OCI-LY7 (cell line): ENCODE measurements at regions not wholly inside any gene's neighbourhood (a gene's known extent, or its start where the extent isn't known, plus 50 kb on each side); places are given as distances from the start of the nearest gene placed in this dataset.

ENCODE experiments used
- BruUV-seq: library from RNA; stranded (reverse); fragments of 400-500 nt; replicated peaks from 2 replicates; lab custom pipeline; 2021; lab: Mats Ljungman, UMichigan
- CTCF ChIA-PET: fragments of 300-600 bp; sonication (Branson Sonifier 250); formaldehyde crosslinking; loops from one replicate; lab custom pipeline; 2022; ENCODE audit warnings: antibody characterized with exemption; ENCODE audit not compliant: unreplicated experiment; lab: Charles Lee
- POLR2A ChIA-PET: fragments of 300-600 bp; sonication (Branson Sonifier 250); formaldehyde crosslinking; loops from one replicate; lab custom pipeline; 2022; ENCODE audit warnings: antibody characterized with exemption; lab: Charles Lee
- DNase-seq: peaks from one replicate; pipeline ENCODE4 v3.0.0-alpha.2; 2015; ENCODE audit warnings: low spot score
- H2AFZ ChIP-seq: fragments of 200-600 bp; sonication (generic), shearing (Covaris generic); 2 replicates; pipeline ENCODE4 v1.6.1; 2014; ENCODE audit warnings: mild to moderate bottlenecking, antibody characterized with exemption, low read length, moderate library complexity
- H3K27ac ChIP-seq: fragments of 200-600 bp; sonication (generic); 2 replicates; pipeline ENCODE4 v1.5.1; 2014; ENCODE audit warnings: mixed run types, low read depth, mild to moderate bottlenecking, moderate library complexity, low read length, inconsistent platforms; ENCODE audit not compliant: poor library complexity, severe bottlenecking
- H3K36me3 ChIP-seq: fragments of 200-600 bp; sonication (generic); 2 replicates; pipeline ENCODE4 v1.6.1; 2014; ENCODE audit warnings: mild to moderate bottlenecking, antibody characterized with exemption, low read length, moderate library complexity, mixed read lengths; ENCODE audit not compliant: insufficient read depth
- H3K4me1 ChIP-seq: fragments of 200-600 bp; sonication (generic); 2 replicates; pipeline ENCODE4 v1.5.1; 2014; ENCODE audit warnings: mild to moderate bottlenecking, low read length; ENCODE audit not compliant: insufficient read depth, poor library complexity, severe bottlenecking
- H3K4me2 ChIP-seq: fragments of 200-600 bp; sonication (generic); 2 replicates; pipeline ENCODE4 v1.6.1; 2014; ENCODE audit warnings: mild to moderate bottlenecking, low read length
- H3K4me3 ChIP-seq: fragments of 200-600 bp; sonication (generic); 2 replicates; pipeline ENCODE4 v1.5.1; 2014; ENCODE audit warnings: mild to moderate bottlenecking, low read depth, low read length; ENCODE audit not compliant: poor library complexity, severe bottlenecking
- H3K79me2 ChIP-seq: fragments of 200-600 bp; sonication (generic); 2 replicates; pipeline ENCODE4 v1.6.1; 2016; ENCODE audit warnings: low read depth, mild to moderate bottlenecking, low read length, moderate library complexity, mixed read lengths; ENCODE audit not compliant: insufficient read depth
- H3K9me2 ChIP-seq: fragments of 200-600 bp; sonication (generic); 2 replicates; pipeline ENCODE4 v1.6.1; 2016; ENCODE audit warnings: mild to moderate bottlenecking, low read length, mixed read lengths; ENCODE audit not compliant: insufficient read depth
- H3K9me3 ChIP-seq: fragments of 200-600 bp; sonication (generic); 2 replicates; pipeline ENCODE4 v1.6.1; 2014; ENCODE audit warnings: mild to moderate bottlenecking, mixed run types, low read length, mixed read lengths
- H4K20me1 ChIP-seq: fragments of 200-600 bp; sonication (generic); 2 replicates; pipeline ENCODE4 v1.6.1; 2014; ENCODE audit warnings: mild to moderate bottlenecking, antibody characterized with exemption, low read length, moderate library complexity, mixed read lengths; ENCODE audit not compliant: insufficient read depth
- EZH2phosphoT487 ChIP-seq: fragments of 200-600 bp; sonication (generic); IDR thresholded peaks from 2 replicates; pipeline ENCODE4 v1.6.1; 2018; ENCODE audit warnings: low read depth, borderline replicate concordance, mild to moderate bottlenecking, mixed run types, antibody characterized with exemption, low read length, moderate library complexity, mixed read lengths
- intact Hi-C: fragments of 100-400 bp; cut with micrococcal nuclease; formaldehyde crosslinking; loops from one replicate; pipeline ENCODE4 v1.10.0; 2022; ENCODE audit not compliant: unreplicated experiment
- TF ChIP-seq, protein P1 (sequence below): fragments of 200-600 bp; sonication (generic); conservative IDR thresholded peaks from 2 replicates; pipeline ENCODE4 v1.5.1; 2014; ENCODE audit warnings: mild to moderate bottlenecking, antibody characterized with exemption, low read length, moderate library complexity, mixed read lengths

DNA sequence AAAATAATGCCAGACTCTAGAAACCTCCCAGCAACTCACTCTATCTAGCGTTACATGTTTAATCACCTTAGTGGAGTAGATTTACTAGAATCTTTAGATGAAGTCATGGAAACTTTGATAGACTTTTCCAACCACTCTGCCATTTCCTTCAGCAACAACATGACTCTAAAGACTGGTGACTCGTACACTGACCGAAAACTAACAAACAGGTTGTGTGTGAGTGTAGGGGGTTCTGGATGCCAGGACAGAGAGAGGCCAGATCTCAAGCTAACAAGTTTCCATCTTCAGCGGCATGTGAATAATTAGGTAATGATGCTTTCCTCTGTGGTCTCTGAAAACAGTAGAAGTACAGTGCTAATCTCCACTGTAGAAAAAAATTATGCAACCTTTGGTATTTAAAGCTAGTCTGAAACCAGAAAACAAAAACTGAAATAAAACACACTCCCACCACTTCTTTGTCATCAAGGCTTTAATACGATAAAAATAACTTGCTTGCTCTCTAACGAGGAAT is 286.4 kb downstream of the PRDM5 start:
- ChIA-PET CTCF (no interaction called here), POLR2A (no interaction called here)
- intact Hi-C loops: no loop called here
- BruUV-seq: no TSS peak
- H3K9me3 ChIP-seq: no peaks in the 10 kb centered on the region
- H3K79me2 ChIP-seq: no peaks in the 10 kb centered on the region
- no peaks in the 10 kb centered on the region for H3K4me1 ChIP-seq
- TF ChIP-seq EZH2phosphoT487: no peak
- TF ChIP-seq, protein P1, sequence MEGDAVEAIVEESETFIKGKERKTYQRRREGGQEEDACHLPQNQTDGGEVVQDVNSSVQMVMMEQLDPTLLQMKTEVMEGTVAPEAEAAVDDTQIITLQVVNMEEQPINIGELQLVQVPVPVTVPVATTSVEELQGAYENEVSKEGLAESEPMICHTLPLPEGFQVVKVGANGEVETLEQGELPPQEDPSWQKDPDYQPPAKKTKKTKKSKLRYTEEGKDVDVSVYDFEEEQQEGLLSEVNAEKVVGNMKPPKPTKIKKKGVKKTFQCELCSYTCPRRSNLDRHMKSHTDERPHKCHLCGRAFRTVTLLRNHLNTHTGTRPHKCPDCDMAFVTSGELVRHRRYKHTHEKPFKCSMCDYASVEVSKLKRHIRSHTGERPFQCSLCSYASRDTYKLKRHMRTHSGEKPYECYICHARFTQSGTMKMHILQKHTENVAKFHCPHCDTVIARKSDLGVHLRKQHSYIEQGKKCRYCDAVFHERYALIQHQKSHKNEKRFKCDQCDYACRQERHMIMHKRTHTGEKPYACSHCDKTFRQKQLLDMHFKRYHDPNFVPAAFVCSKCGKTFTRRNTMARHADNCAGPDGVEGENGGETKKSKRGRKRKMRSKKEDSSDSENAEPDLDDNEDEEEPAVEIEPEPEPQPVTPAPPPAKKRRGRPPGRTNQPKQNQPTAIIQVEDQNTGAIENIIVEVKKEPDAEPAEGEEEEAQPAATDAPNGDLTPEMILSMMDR: no peak
- H3K4me2 ChIP-seq: no peak overlapping the region
- H3K27ac ChIP-seq: no peak overlapping the region
- no peaks in the 10 kb centered on the region for H4K20me1 ChIP-seq
- H3K36me3 ChIP-seq: no peaks in the 10 kb centered on the region
- H2AFZ ChIP-seq: no peak overlapping the region
- no peak overlapping the region for H3K4me3 ChIP-seq
- no peaks in the 10 kb centered on the region for H3K9me2 ChIP-seq
- no peak for DNase-seq

GRCh38 chr4:120633810-120634209 is 288.7 kb downstream of the PRDM5 start:
- H3K4me2 ChIP-seq: no peak overlapping the region
- no peaks in the 10 kb centered on the region for H4K20me1 ChIP-seq
- no peak overlapping the region for H3K4me3 ChIP-seq
- no peaks in the 10 kb centered on the region for H3K9me3 ChIP-seq
- DNase-seq: no peak
- H3K79me2 ChIP-seq: no peaks in the 10 kb centered on the region
- no peak overlapping the region for H3K27ac ChIP-seq
- H3K4me1 ChIP-seq: no peaks in the 10 kb centered on the region
- H2AFZ ChIP-seq: no peak overlapping the region
- POLR2A ChIA-PET: no interaction called here
- CTCF ChIA-PET: no interaction called here
- H3K36me3 ChIP-seq: no peaks in the 10 kb centered on the region
- intact Hi-C loops: no loop called here
- no TSS peak for BruUV-seq
- no peaks in the 10 kb centered on the region for H3K9me2 ChIP-seq
- no peak for TF ChIP-seq EZH2phosphoT487
- TF ChIP-seq, protein P1: no peak

DNA sequence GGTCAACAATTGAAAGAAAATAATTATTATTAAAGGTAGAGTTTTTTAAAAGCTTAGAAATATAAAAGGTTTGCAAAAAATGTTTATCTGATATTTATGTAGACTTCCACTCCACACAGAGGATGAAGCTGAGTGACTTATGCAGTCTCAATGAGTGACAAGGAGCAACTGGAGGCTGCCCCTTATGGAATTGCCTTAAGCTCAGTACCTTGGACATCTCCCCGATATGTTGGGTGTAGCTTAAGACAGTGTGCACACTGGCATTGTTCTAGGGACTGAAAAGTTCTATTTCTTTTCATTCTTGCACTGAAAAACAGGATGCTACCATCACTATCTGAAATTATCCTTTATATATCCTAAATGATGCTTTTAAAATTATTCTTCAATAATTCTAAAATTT is 292.1 kb downstream of the PRDM5 start:
- H4K20me1 ChIP-seq: no peaks in the 10 kb centered on the region
- H3K27ac ChIP-seq: no peak overlapping the region
- POLR2A ChIA-PET: interaction anchor here (1.1 kb wide), 1 partner anchor 29 kb away, joined by 3 read pairs; no protein-coding TSS in a partner anchor
- DNase-seq: no peak
- H2AFZ ChIP-seq: no peak overlapping the region
- H3K79me2 ChIP-seq: no peaks in the 10 kb centered on the region
- CTCF ChIA-PET: interaction anchor here (0.5 kb wide), 1 partner anchor 277 kb away, joined by 3 read pairs; no protein-coding TSS in a partner anchor
- H3K4me2 ChIP-seq: no peak overlapping the region
- no TSS peak for BruUV-seq
- H3K9me2 ChIP-seq: no peaks in the 10 kb centered on the region
- H3K9me3 ChIP-seq: no peaks in the 10 kb centered on the region
- TF ChIP-seq, protein P1: no peak
- TF ChIP-seq EZH2phosphoT487: no peak
- intact Hi-C loops: no loop called here
- no peaks in the 10 kb centered on the region for H3K36me3 ChIP-seq
- H3K4me1 ChIP-seq: no peaks in the 10 kb centered on the region
- no peak overlapping the region for H3K4me3 ChIP-seq
